GM13977 (cell line): ENCODE measurements at regions not wholly inside any gene's neighbourhood (a gene's known extent, or its start where the extent isn't known, plus 50 kb on each side); places are given as distances from the start of the nearest gene placed in this dataset.

Source experiments
- DNase-seq: peaks from one replicate; pipeline ENCODE4 v3.0.0; 2012; ENCODE audit warnings: low spot score
- in situ Hi-C: fragments of 300-500 bp; cut with MboI; formaldehyde crosslinking; loops from one replicate; pipeline ENCODE4 v1.12.0; 2022; ENCODE audit warnings: low sequenced_read_pairs, low pct_unique_long_range_greater_than_20kb, mixed read lengths, inconsistent platforms; ENCODE audit not compliant: unreplicated experiment
- TF ChIP-seq, protein P1 (sequence below): IDR thresholded peaks from 2 replicates; pipeline ENCODE4 v1.5.1; 2012; ENCODE audit warnings: mild to moderate bottlenecking, control low read depth; ENCODE audit not compliant: insufficient read depth; ENCODE audit errors: extremely low read depth, missing control alignments

DNA sequence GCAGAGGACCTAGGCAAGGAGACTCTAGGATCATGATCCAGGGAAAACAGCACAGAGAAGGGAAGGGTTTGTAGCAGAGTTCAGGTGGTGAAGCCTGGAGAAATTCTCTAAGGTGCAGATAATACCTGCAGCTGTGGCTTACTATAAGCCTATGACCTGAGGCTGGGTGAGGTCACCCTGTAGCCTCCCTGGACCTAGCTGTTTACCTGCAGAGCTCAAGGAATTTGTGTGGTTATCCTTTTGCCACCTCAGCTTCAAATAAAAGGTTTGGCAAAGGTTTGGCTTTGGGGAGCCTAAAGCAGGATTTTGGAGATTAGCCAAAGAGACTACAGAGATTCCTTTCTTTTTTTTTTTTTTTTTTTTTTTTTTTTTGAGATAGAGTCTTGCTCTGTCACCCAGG is 79.5 kb upstream of the ZNF648 start:
- in situ Hi-C loops, result loop anchor here (5.0 kb wide), 1 partner anchor 256 kb away; no protein-coding TSS in a partner anchor
- TF ChIP-seq, protein P1, sequence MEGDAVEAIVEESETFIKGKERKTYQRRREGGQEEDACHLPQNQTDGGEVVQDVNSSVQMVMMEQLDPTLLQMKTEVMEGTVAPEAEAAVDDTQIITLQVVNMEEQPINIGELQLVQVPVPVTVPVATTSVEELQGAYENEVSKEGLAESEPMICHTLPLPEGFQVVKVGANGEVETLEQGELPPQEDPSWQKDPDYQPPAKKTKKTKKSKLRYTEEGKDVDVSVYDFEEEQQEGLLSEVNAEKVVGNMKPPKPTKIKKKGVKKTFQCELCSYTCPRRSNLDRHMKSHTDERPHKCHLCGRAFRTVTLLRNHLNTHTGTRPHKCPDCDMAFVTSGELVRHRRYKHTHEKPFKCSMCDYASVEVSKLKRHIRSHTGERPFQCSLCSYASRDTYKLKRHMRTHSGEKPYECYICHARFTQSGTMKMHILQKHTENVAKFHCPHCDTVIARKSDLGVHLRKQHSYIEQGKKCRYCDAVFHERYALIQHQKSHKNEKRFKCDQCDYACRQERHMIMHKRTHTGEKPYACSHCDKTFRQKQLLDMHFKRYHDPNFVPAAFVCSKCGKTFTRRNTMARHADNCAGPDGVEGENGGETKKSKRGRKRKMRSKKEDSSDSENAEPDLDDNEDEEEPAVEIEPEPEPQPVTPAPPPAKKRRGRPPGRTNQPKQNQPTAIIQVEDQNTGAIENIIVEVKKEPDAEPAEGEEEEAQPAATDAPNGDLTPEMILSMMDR, result no peak
- no peak for DNase-seq

DNA sequence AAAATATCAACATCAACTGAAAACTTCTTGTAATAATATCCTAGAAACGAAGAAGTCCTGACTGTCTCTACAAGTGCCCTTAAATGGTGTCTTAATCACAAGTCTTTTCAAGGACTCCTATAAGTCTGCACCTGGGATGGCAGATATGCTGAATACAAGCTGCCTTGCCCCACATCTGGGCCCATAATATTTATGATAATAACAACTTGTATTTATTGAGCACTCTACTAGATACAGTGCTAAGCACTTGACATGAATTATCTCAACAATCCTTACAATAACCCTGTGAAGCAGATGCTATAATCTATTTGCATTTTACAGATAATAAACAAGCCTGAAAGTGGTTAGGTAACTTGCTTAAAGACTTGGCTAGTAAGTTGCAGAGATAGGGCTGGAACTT is 78.0 kb upstream of the ZNF648 start:
- TF ChIP-seq, protein P1, result no peak
- in situ Hi-C loops, result no loop called here
- no peak for DNase-seq

DNA sequence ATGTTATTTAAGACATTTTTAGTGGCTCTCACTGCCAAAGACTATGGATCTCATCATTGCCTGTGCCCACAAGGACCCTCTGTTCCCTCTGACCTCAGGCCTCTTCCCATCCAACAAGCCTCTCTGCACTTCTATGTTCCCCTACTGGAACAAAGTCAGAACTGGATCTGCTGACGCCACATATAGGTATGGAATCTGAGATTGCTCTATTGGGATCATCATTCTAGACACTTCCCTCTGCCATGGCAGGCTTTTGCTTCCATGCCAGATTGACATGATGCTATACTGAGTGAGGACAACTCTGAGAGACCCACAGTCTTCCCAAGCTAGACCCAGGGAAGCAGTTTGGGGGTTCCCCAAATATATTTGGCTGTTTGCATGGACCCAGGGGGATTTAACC is 76.0 kb upstream of the ZNF648 start:
- DNase-seq, result no peak
- in situ Hi-C loops, result no loop called here
- TF ChIP-seq, protein P1, result no peak

DNA sequence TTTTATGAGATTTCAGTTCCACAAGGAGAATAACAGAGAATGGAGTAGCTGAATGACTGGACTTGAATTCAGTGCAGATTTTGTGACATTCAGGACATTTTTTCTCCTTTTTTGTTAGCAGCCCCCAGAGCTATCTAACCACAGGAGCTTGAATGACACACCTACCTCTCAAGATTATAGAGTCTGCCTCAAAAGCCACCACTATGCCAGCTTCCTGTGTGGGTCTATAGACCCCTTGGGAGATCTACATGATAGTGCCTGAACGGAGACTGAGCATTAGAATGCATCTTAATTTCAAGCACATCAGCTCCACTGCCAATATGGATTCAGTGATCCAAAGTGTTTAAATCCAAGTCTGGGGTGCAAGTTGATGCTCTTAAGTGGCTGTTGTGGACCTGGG is 74.4 kb upstream of the ZNF648 start:
- in situ Hi-C loops, result no loop called here
- DNase-seq, result no peak
- TF ChIP-seq, protein P1, result no peak

DNA sequence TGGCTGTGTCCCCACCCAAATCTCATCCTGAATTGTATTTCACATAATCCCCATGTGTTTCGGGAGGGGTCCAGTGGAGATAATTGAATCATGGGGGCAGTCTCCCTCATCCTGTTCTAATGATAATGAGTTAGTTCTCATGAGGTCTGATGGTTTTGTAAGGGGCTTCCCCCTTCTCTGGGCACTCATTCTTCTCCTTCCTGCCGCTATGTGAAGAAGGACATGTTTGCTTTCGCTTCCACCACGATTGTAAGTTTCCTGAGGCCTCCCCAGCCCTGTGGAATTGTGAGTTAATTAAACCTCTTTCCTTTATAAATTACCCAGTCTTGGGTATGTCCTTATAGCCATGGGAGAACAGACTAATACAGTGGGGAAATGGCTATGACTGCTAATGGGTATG is 72.7 kb upstream of the ZNF648 start:
- DNase-seq, result no peak
- TF ChIP-seq, protein P1, result no peak
- in situ Hi-C loops, result no loop called here

DNA sequence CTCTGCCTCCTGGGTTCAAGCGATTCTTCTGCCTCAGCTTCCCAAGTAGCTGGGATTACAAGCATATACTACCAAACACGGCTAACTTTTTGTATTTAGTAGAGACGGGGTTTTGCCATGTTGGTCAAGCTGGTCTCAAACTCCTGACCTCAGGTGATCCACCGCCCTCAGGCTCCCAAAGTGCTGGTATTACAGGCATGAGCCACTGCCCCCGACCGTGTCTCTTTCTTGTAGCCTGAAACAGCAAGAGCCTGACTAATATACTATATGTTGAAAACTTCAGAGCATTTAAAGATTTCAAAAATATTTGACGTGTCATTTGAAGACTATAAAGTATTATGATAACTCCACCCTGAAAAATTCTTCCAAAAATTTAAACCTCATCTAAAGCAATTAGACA is 71.7 kb upstream of the ZNF648 start:
- TF ChIP-seq, protein P1, result no peak
- DNase-seq, result no peak
- in situ Hi-C loops, result no loop called here

DNA sequence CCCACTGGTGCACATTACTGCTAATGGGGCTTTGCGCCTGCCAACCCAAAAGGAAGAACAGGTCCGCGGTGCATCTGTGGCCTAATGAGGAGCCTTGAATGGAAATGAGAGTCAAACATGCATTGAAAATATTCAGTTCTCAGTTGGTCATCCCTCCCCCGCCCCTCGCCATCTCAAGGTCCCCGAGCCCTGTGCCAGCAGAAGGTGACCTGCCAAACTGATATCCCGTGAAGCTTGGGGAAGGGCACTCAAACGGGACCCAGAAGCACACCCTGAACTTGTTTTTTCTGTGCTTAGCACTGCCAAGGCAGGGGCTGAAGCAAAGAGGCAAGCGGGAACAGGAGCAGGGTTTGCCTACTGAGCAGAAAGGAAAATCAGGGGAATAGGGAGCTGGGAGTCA is 67.9 kb upstream of the ZNF648 start:
- TF ChIP-seq, protein P1, result no peak

More for the DNA sequence above, 67.9 kb upstream of the ZNF648 start:
- DNase-seq, result no peak
- in situ Hi-C loops, result no loop called here
